ENCODE measurements at regions not wholly inside any gene's neighbourhood (a gene's known extent, or its start where the extent isn't known, plus 50 kb on each side); places are given as distances from the start of the nearest gene placed in this dataset.
"Not testable (repeated sequence)": the region's sequence is repeated elsewhere in the genome, so short reads cannot be mapped to it uniquely, and the experiment has no call there.

GRCh38 chr5:118578093-118578492 lies 410.3 kb downstream of the DTWD2 start:
- H4K20me1 ChIP-seq (ENCODE audit: control insufficient read depth, extremely low read depth, insufficient read depth, low read length), result no peaks in the 10 kb centered on the region
- no peak overlapping the region for H3K4me3 ChIP-seq (ENCODE audit: control insufficient read depth in 2 of 3, extremely low read depth in 1 of 3, insufficient read depth in 2 of 3, low read depth in 1 of 3, low read length in 3 of 3)
- no peaks in the 10 kb centered on the region for H3K9me1 ChIP-seq (ENCODE audit: control insufficient read depth, extremely low read depth, insufficient read depth, low read length)
- H3K4me2 ChIP-seq (ENCODE audit: control insufficient read depth, extremely low read depth, insufficient read depth, low read depth, low read length), result no peak overlapping the region
- TF ChIP-seq CTCF (optimal IDR thresholded peaks at IDR 0.05 in 1 of 3, IDR thresholded peaks at IDR 0.05 in 1 of 3, conservative IDR thresholded peaks at IDR 0.05 in 1 of 3; ENCODE audit: extremely low read depth in 1 of 3, insufficient read depth in 2 of 3, low read length in 3 of 3) (no peak), EZH2 (IDR thresholded peaks at IDR 0.05; ENCODE audit: low read length) (no peak)
- H3K36me3 ChIP-seq (ENCODE audit: control insufficient read depth in 2 of 2, extremely low read depth in 1 of 2, insufficient read depth in 2 of 2, low read length in 2 of 2), result no peaks in the 10 kb centered on the region
- no peak overlapping the region for H3K9ac ChIP-seq (ENCODE audit: control insufficient read depth, extremely low read depth, insufficient read depth, low read length)
- no peak for FAIRE-seq
- H3K27ac ChIP-seq (ENCODE audit: control insufficient read depth, insufficient read depth, low read length), result no peak overlapping the region
- dilution Hi-C loops (cut with MboI; ENCODE audit: extremely low pct_ligation_motif_present, low sequenced_read_pairs), result no loop called here
- no peak overlapping the region for H2AFZ ChIP-seq (ENCODE audit: control insufficient read depth, low read length)
- no peaks in the 10 kb centered on the region for H3K4me1 ChIP-seq (ENCODE audit: control insufficient read depth, extremely low read depth, insufficient read depth, low read length)
- DNase-seq (ENCODE audit: low read depth, low spot score), result no peak
- H3K9me3 ChIP-seq (ENCODE audit: control insufficient read depth, low read depth, low read length), result no peaks in the 10 kb centered on the region
- no peaks in the 10 kb centered on the region for H3K27me3 ChIP-seq (ENCODE audit: control insufficient read depth, extremely low read depth, insufficient read depth, low read length)
- H3K79me2 ChIP-seq (ENCODE audit: control insufficient read depth, insufficient read depth, low read length), result no peaks in the 10 kb centered on the region

GRCh38 chr5:118577621-118578020 lies 410.7 kb downstream of the DTWD2 start:
- no peaks in the 10 kb centered on the region for H4K20me1 ChIP-seq (ENCODE audit: control insufficient read depth, extremely low read depth, insufficient read depth, low read length)
- no peaks in the 10 kb centered on the region for H3K4me1 ChIP-seq (ENCODE audit: control insufficient read depth, extremely low read depth, insufficient read depth, low read length)
- H3K79me2 ChIP-seq (ENCODE audit: control insufficient read depth, insufficient read depth, low read length), result no peaks in the 10 kb centered on the region
- no peak overlapping the region for H3K9ac ChIP-seq (ENCODE audit: control insufficient read depth, extremely low read depth, insufficient read depth, low read length)
- no peaks in the 10 kb centered on the region for H3K36me3 ChIP-seq (ENCODE audit: control insufficient read depth in 2 of 2, extremely low read depth in 1 of 2, insufficient read depth in 2 of 2, low read length in 2 of 2)
- no peak for DNase-seq (ENCODE audit: low read depth, low spot score)
- no peaks in the 10 kb centered on the region for H3K9me3 ChIP-seq (ENCODE audit: control insufficient read depth, low read depth, low read length)
- no peak overlapping the region for H3K4me3 ChIP-seq (ENCODE audit: control insufficient read depth in 2 of 3, extremely low read depth in 1 of 3, insufficient read depth in 2 of 3, low read depth in 1 of 3, low read length in 3 of 3)
- dilution Hi-C loops (cut with MboI; ENCODE audit: extremely low pct_ligation_motif_present, low sequenced_read_pairs), result no loop called here
- no peaks in the 10 kb centered on the region for H3K27me3 ChIP-seq (ENCODE audit: control insufficient read depth, extremely low read depth, insufficient read depth, low read length)
- no peaks in the 10 kb centered on the region for H3K9me1 ChIP-seq (ENCODE audit: control insufficient read depth, extremely low read depth, insufficient read depth, low read length)
- no peak for FAIRE-seq
- H3K4me2 ChIP-seq (ENCODE audit: control insufficient read depth, extremely low read depth, insufficient read depth, low read depth, low read length), result no peak overlapping the region
- no peak for TF ChIP-seq CTCF (optimal IDR thresholded peaks at IDR 0.05 in 1 of 3, IDR thresholded peaks at IDR 0.05 in 1 of 3, conservative IDR thresholded peaks at IDR 0.05 in 1 of 3; ENCODE audit: extremely low read depth in 1 of 3, insufficient read depth in 2 of 3, low read length in 3 of 3)
- no peak for TF ChIP-seq EZH2 (IDR thresholded peaks at IDR 0.05; ENCODE audit: low read length)
- H3K27ac ChIP-seq (ENCODE audit: control insufficient read depth, insufficient read depth, low read length), result no peak overlapping the region
- no peak overlapping the region for H2AFZ ChIP-seq (ENCODE audit: control insufficient read depth, low read length)

GRCh38 chr5:118570276-118570675 lies 418.1 kb downstream of the DTWD2 start:
- H3K27me3 ChIP-seq (ENCODE audit: control insufficient read depth, extremely low read depth, insufficient read depth, low read length); H3K36me3 ChIP-seq (ENCODE audit: control insufficient read depth in 2 of 2, extremely low read depth in 1 of 2, insufficient read depth in 2 of 2, low read length in 2 of 2); H3K9me3 ChIP-seq (ENCODE audit: control insufficient read depth, low read depth, low read length); H3K4me3 ChIP-seq (ENCODE audit: control insufficient read depth in 2 of 3, extremely low read depth in 1 of 3, insufficient read depth in 2 of 3, low read depth in 1 of 3, low read length in 3 of 3); DNase-seq (ENCODE audit: low read depth, low spot score); H3K4me2 ChIP-seq (ENCODE audit: control insufficient read depth, extremely low read depth, insufficient read depth, low read depth, low read length); H2AFZ ChIP-seq (ENCODE audit: control insufficient read depth, low read length); H3K4me1 ChIP-seq (ENCODE audit: control insufficient read depth, extremely low read depth, insufficient read depth, low read length); H3K9me1 ChIP-seq (ENCODE audit: control insufficient read depth, extremely low read depth, insufficient read depth, low read length); dilution Hi-C loops (cut with MboI; ENCODE audit: extremely low pct_ligation_motif_present, low sequenced_read_pairs); H3K9ac ChIP-seq (ENCODE audit: control insufficient read depth, extremely low read depth, insufficient read depth, low read length); H4K20me1 ChIP-seq (ENCODE audit: control insufficient read depth, extremely low read depth, insufficient read depth, low read length); FAIRE-seq; H3K79me2 ChIP-seq (ENCODE audit: control insufficient read depth, insufficient read depth, low read length): not testable (repeated sequence)
- peak overlapping the region; percentile 36 for H3K27ac ChIP-seq (ENCODE audit: control insufficient read depth, insufficient read depth, low read length)

- H3K4me3 ChIP-seq (ENCODE audit: control insufficient read depth in 2 of 3, extremely low read depth in 1 of 3, insufficient read depth in 2 of 3, low read depth in 1 of 3, low read length in 3 of 3); H4K20me1 ChIP-seq (ENCODE audit: control insufficient read depth, extremely low read depth, insufficient read depth, low read length); dilution Hi-C loops (cut with MboI; ENCODE audit: extremely low pct_ligation_motif_present, low sequenced_read_pairs); H3K36me3 ChIP-seq (ENCODE audit: control insufficient read depth in 2 of 2, extremely low read depth in 1 of 2, insufficient read depth in 2 of 2, low read length in 2 of 2); H3K27me3 ChIP-seq (ENCODE audit: control insufficient read depth, extremely low read depth, insufficient read depth, low read length); H3K4me2 ChIP-seq (ENCODE audit: control insufficient read depth, extremely low read depth, insufficient read depth, low read depth, low read length); H3K9ac ChIP-seq (ENCODE audit: control insufficient read depth, extremely low read depth, insufficient read depth, low read length); H3K4me1 ChIP-seq (ENCODE audit: control insufficient read depth, extremely low read depth, insufficient read depth, low read length); FAIRE-seq; H3K9me3 ChIP-seq (ENCODE audit: control insufficient read depth, low read depth, low read length); H3K9me1 ChIP-seq (ENCODE audit: control insufficient read depth, extremely low read depth, insufficient read depth, low read length); H3K27ac ChIP-seq (ENCODE audit: control insufficient read depth, insufficient read depth, low read length); H3K79me2 ChIP-seq (ENCODE audit: control insufficient read depth, insufficient read depth, low read length); H2AFZ ChIP-seq (ENCODE audit: control insufficient read depth, low read length): not testable (repeated sequence)
- DNase-seq (ENCODE audit: low read depth, low spot score), result peak; percentile 35
Measured at GRCh38 chr5:118569596-118569995, 418.8 kb downstream of the DTWD2 start.

Data from keratinocyte (primary cell).